Omental fat pad (tissue), 3 donors: ENCODE measurements at regions not wholly inside any gene's neighbourhood (a gene's known extent, or its start where the extent isn't known, plus 50 kb on each side); places are given as distances from the start of the nearest gene placed in this dataset.

ENCODE experiments used
- ATAC-seq: fragments of 150-250 bp; one replicate; pipeline ENCODE4 v1.9.1; 2016; ENCODE audit warnings: mild to moderate bottlenecking, moderate library complexity; ENCODE audit not compliant: low FRiP score
- DNase-seq: peaks from one replicate; pipeline ENCODE4 v3.0.0-alpha.2; 2019; ENCODE audit warnings: low spot score
- TF ChIP-seq, protein P1 (sequence below), 3 donors: fragments of 450-650 bp; IDR thresholded peaks; one replicate each; pipeline ENCODE4 v1.5.1; 2016 to 2017; ENCODE audit warnings: antibody characterized with exemption in 3 of 3, mild to moderate bottlenecking in 3 of 3, moderate library complexity in 2 of 3

- no peak for ATAC-seq
- no peak for DNase-seq
- TF ChIP-seq, protein P1, sequence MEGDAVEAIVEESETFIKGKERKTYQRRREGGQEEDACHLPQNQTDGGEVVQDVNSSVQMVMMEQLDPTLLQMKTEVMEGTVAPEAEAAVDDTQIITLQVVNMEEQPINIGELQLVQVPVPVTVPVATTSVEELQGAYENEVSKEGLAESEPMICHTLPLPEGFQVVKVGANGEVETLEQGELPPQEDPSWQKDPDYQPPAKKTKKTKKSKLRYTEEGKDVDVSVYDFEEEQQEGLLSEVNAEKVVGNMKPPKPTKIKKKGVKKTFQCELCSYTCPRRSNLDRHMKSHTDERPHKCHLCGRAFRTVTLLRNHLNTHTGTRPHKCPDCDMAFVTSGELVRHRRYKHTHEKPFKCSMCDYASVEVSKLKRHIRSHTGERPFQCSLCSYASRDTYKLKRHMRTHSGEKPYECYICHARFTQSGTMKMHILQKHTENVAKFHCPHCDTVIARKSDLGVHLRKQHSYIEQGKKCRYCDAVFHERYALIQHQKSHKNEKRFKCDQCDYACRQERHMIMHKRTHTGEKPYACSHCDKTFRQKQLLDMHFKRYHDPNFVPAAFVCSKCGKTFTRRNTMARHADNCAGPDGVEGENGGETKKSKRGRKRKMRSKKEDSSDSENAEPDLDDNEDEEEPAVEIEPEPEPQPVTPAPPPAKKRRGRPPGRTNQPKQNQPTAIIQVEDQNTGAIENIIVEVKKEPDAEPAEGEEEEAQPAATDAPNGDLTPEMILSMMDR (IDR thresholded peaks at IDR 0.05): no peak
Observed at GRCh38 chr4:91904556-91904955, 399.2 kb upstream of the GRID2 start.

DNA sequence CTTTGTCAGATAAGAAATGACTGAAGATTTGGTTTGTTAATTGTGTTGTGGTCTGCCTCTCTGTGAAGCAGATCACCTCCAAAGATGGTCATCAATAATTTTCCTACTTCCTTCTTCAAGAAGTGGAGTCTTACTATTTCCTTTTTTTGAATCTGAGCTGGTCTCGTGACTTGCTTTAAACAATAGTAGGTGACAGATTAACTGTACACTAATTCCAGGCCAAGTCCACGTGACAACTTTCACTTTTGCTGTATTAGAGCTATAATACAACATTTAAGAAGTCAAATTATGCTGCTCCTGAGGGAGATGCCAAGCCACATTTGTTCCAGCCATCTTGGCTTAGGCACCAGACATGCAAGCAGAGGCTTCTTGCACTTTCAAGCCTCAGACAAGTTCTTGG lies 393.8 kb upstream of the GRID2 start:
- TF ChIP-seq, protein P1 (IDR thresholded peaks at IDR 0.05): no peak
- ATAC-seq: no peak
- no peak for DNase-seq

DNA sequence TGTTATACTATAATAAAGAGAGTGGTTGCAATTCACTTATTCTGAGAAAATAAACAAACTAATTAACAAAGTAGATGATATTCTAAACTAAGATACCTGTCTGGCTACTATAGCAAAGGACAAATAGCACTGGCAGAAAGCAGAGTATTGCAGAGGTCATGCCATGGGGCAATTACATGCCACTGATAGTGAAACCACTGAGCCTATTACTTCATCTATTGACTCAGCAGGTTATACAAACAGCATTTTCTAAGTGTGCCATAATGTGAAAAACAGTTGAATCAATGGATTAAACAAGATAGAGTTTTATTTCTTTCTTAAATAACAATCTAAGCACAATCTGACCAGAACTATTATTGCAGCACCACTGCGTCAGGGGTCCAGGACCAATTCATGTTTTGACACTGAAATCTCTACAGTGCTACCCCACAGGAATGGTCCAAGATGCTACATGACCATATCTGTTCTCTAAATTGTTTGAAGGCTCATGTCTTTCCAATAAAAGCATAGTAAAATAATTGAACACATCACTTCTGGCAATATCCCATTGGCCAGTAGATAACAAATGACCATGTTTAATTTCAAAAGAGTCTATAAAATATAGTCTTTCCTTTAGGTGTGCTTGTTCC lies 389.5 kb upstream of the GRID2 start:
- TF ChIP-seq, protein P1 (IDR thresholded peaks at IDR 0.05): no peak
- DNase-seq: no peak
- ATAC-seq: no peak

DNA sequence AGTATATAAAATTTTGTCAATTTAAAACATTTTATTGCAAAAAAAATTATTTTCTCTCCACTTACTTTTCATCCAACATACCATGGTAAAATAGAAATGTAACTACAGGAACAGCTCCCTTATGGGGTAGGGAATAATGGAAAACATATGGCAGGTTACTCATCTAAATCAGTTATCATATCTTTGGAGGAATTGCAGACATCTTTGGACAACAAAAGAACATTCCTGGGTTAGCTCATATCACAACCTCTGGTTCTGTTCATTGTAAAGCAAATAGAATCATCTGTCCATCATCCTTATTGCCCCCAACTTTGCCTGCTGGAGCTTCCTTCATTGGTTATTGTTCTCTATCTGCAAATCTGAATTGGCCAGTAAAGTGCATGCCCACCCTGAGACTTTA lies 387.5 kb upstream of the GRID2 start:
- no peak for DNase-seq
- TF ChIP-seq, protein P1 (IDR thresholded peaks at IDR 0.05): no peak
- no peak for ATAC-seq

GRCh38 chr4:91924625-91925024 lies 379.1 kb upstream of the GRID2 start:
- no peak for DNase-seq
- ATAC-seq: no peak
- TF ChIP-seq, protein P1 (IDR thresholded peaks at IDR 0.05): no peak

GRCh38 chr4:91935217-91935616 lies 368.5 kb upstream of the GRID2 start:
- ATAC-seq (no peak), DNase-seq (no peak)

GRCh38 chr4:91936311-91936710 lies 367.5 kb upstream of the GRID2 start:
- DNase-seq (no peak), ATAC-seq (no peak)
- TF ChIP-seq, protein P1 (IDR thresholded peaks at IDR 0.05): no peak

More at GRCh38 chr4:91935217-91935616, 368.5 kb upstream of the GRID2 start:
- TF ChIP-seq, protein P1 (IDR thresholded peaks at IDR 0.05): no peak
